ENCODE measurements at regions not wholly inside any gene's neighbourhood (a gene's known extent, or its start where the extent isn't known, plus 50 kb on each side); places are given as distances from the start of the nearest gene placed in this dataset.

DNA sequence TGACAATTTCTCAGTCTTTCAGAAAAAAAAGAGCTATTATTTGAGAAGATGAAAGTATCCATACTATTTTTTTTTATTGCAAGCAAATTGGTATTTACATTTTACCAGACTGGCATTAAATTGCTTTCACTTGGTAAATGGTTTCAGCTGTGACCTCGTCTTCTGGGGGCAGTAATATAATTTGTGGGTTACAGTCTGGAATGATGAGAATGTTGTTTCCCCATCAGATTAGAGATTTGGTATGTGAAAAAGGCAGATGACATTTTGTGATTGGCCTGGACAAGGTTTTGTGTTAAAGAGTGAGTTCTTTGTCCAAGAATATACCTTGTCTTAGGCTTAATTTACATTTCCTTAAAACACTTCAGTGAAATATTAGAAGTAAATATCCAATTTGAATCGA lies 390.1 kb upstream of the ST6GAL2 start:
- Histone ChIP-seq H3K27ac (no peak overlapping the region), H3K4me1 (replicated peaks; ENCODE audit: insufficient read depth) (no peaks in the 10 kb centered on the region), H2AFZ (no peak overlapping the region), H4K20me1 (ENCODE audit: insufficient read depth) (no peaks in the 10 kb centered on the region), H3K79me2 (ENCODE audit: low read depth) (no peaks in the 10 kb centered on the region), H3K36me3 (ENCODE audit: low read depth) (no peaks in the 10 kb centered on the region), H3K4me2 (no peak overlapping the region), H3K9me3 (ENCODE audit: insufficient read depth, low read depth) (no peaks in the 10 kb centered on the region), H3K9me2 (ENCODE audit: insufficient read depth) (no peaks in the 10 kb centered on the region), H3K27me3 (ENCODE audit: insufficient read depth, low read depth) (peaks cover 8% of the 10 kb centered on the region), H3K4me3 (no peak overlapping the region), H3F3A (ENCODE audit: insufficient read depth, low read depth) (no peaks in the 10 kb centered on the region)
- intact Hi-C loops (cut with micrococcal nuclease; ENCODE audit: unreplicated experiment): no loop called here
- no TSS peak for BruUV-seq (replicated peaks)
- ChIA-PET POLR2A (ENCODE audit: unreplicated experiment) (no interaction called here), CTCF (no interaction called here)
- TF ChIP-seq CTCF (conservative IDR thresholded peaks at IDR 0.05) (no peak), EZH2 (IDR thresholded peaks at IDR 0.05; ENCODE audit: low read depth) (no peak)
- DNase-seq: no peak

DNA sequence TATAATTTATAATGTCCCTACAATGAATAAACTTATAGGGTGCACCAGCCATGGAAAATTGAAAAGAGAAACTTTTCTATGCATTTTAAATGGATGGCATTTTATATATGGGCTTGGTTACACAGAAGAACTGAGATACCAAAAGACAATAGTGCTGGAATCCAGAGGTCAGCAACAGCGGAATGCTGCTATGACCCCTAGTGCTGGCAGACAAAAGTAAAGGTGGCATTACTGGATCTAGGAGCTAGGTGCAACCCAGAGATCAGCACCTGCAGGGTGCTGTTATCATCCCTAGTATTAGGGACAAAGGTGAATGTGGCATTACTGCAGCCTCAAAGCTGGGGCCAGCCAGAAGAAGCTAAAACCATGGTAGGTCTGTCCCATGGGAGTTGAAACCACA lies 392.7 kb upstream of the ST6GAL2 start:
- Histone ChIP-seq H3K4me2 (no peak overlapping the region), H2AFZ (no peak overlapping the region), H3K27me3 (ENCODE audit: insufficient read depth, low read depth) (peaks cover 4% of the 10 kb centered on the region), H3K79me2 (ENCODE audit: low read depth) (no peaks in the 10 kb centered on the region), H3K4me3 (no peak overlapping the region), H3K36me3 (ENCODE audit: low read depth) (no peaks in the 10 kb centered on the region), H3K27ac (no peak overlapping the region), H3K4me1 (replicated peaks; ENCODE audit: insufficient read depth) (no peaks in the 10 kb centered on the region), H3F3A (ENCODE audit: insufficient read depth, low read depth) (no peaks in the 10 kb centered on the region), H4K20me1 (ENCODE audit: insufficient read depth) (no peaks in the 10 kb centered on the region), H3K9me2 (ENCODE audit: insufficient read depth) (no peaks in the 10 kb centered on the region), H3K9me3 (ENCODE audit: insufficient read depth, low read depth) (no peaks in the 10 kb centered on the region)
- intact Hi-C loops (cut with micrococcal nuclease; ENCODE audit: unreplicated experiment): no loop called here
- no peak for DNase-seq
- BruUV-seq (replicated peaks): no TSS peak
- TF ChIP-seq CTCF (conservative IDR thresholded peaks at IDR 0.05): no peak
- no peak for TF ChIP-seq EZH2 (IDR thresholded peaks at IDR 0.05; ENCODE audit: low read depth)
- ChIA-PET CTCF (no interaction called here), POLR2A (ENCODE audit: unreplicated experiment) (no interaction called here)

DNA sequence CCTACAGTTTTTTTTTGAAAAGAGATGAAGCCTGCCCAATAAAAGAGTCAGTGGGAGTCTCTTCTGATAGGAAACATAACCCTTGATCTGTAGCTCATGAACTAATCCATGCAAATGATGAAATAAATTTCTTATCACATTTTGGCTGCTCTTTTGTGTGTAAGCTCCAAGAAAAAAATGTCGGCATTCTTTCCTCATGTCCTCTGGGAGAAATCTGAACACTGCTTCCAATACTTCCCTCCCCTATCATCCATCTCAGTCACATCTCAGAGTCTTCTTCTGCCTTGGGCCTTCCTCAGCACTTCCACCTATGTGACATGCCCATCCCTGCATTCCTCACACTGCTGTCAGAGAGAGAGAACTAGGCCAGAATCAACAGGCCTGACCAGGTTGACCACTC lies 395.7 kb upstream of the ST6GAL2 start:
- Histone ChIP-seq H3K79me2 (ENCODE audit: low read depth) (no peaks in the 10 kb centered on the region), H3F3A (ENCODE audit: insufficient read depth, low read depth) (no peaks in the 10 kb centered on the region), H3K4me1 (replicated peaks; ENCODE audit: insufficient read depth) (no peaks in the 10 kb centered on the region), H3K27me3 (ENCODE audit: insufficient read depth, low read depth) (no peaks in the 10 kb centered on the region), H3K4me2 (no peak overlapping the region), H3K9me2 (ENCODE audit: insufficient read depth) (no peaks in the 10 kb centered on the region; the same call in 1 of the 2 replicates), H2AFZ (no peak overlapping the region), H3K27ac (no peak overlapping the region), H3K36me3 (ENCODE audit: low read depth) (no peaks in the 10 kb centered on the region), H3K9me3 (ENCODE audit: insufficient read depth, low read depth) (no peaks in the 10 kb centered on the region), H3K4me3 (no peak overlapping the region), H4K20me1 (ENCODE audit: insufficient read depth) (no peaks in the 10 kb centered on the region)
- ChIA-PET CTCF (no interaction called here), POLR2A (ENCODE audit: unreplicated experiment) (no interaction called here)
- no peak for DNase-seq
- intact Hi-C loops (cut with micrococcal nuclease; ENCODE audit: unreplicated experiment): no loop called here
- no TSS peak for BruUV-seq (replicated peaks)
- no peak for TF ChIP-seq EZH2 (IDR thresholded peaks at IDR 0.05; ENCODE audit: low read depth)
- TF ChIP-seq CTCF (conservative IDR thresholded peaks at IDR 0.05): no peak
